Activated CD8-positive, alpha-beta T cell treated with anti-CD3 and anti-CD28 coated beads for 36 hours (primary cell): ENCODE measurements at regions not wholly inside any gene's neighbourhood (a gene's known extent, or its start where the extent isn't known, plus 50 kb on each side); places are given as distances from the start of the nearest gene placed in this dataset.

Source experiments
- ATAC-seq: fragments of 200-7000 bp; cut with Tn5 transposase; one replicate; pipeline ENCODE4 v1.10.0; 2021; ENCODE audit warnings: mild to moderate bottlenecking, moderate library complexity
- CTCF ChIA-PET: fragments of 350-600 bp; sonication (Branson Sonifier 250); formaldehyde crosslinking; loops from one replicate; lab custom pipeline; 2021; ENCODE audit warnings: antibody characterized with exemption; lab: Charles Lee
- POLR2A ChIA-PET: fragments of 350-600 bp; sonication (Branson Sonifier 250); formaldehyde crosslinking; loops from one replicate; lab custom pipeline; 2021; ENCODE audit warnings: antibody characterized with exemption; lab: Charles Lee
- DNase-seq: peaks from one replicate; pipeline ENCODE4 v3.0.0-alpha.2; 2020
- H3K27ac Mint-ChIP-seq: one replicate; pipeline ENCODE4 v1.8.0; 2021; ENCODE audit warnings: mild to moderate bottlenecking, mixed read lengths
- H3K27me3 Mint-ChIP-seq: one replicate; pipeline ENCODE4 v1.8.0; 2021; ENCODE audit warnings: mixed read lengths
- H3K36me3 Mint-ChIP-seq: one replicate; pipeline ENCODE4 v1.8.0; 2021; ENCODE audit warnings: low read depth, mixed read lengths
- H3K4me1 Mint-ChIP-seq: one replicate; pipeline ENCODE4 v1.8.0; 2021; ENCODE audit warnings: low read depth, mixed read lengths
- H3K4me3 Mint-ChIP-seq: one replicate; pipeline ENCODE4 v1.8.0; 2021; ENCODE audit warnings: mild to moderate bottlenecking, moderate library complexity, mixed read lengths
- H3K9me3 Mint-ChIP-seq: one replicate; pipeline ENCODE4 v1.8.0; 2021; ENCODE audit warnings: mixed read lengths
- CTCF ChIP-seq: fragments of 200-600 bp; IDR thresholded peaks from one replicate; pipeline ENCODE4 v1.8.0; 2022; ENCODE audit warnings: antibody characterized with exemption, mild to moderate bottlenecking
- intact Hi-C: fragments of 100-400 bp; cut with micrococcal nuclease; formaldehyde crosslinking; loops from one replicate; pipeline ENCODE4 v1.10.0; 2022

GRCh38 chr10:111373696-111374095 is 296.9 kb downstream of the ADRA2A start:
- H3K4me3 Mint-ChIP-seq, result no peak overlapping the region
- no peak for ATAC-seq
- H3K9me3 Mint-ChIP-seq, result no peaks in the 10 kb centered on the region
- DNase-seq, result no peak
- intact Hi-C loops, result no loop called here
- no peaks in the 10 kb centered on the region for H3K36me3 Mint-ChIP-seq
- ChIA-PET POLR2A (no interaction called here), CTCF (interaction anchor here (1.1 kb wide), 1 partner anchor 225 kb away, joined by 3 read pairs; no protein-coding TSS in a partner anchor)
- no peak for TF ChIP-seq CTCF
- H3K27ac Mint-ChIP-seq, result no peak overlapping the region
- H3K4me1 Mint-ChIP-seq, result no peaks in the 10 kb centered on the region
- peaks cover 7% of the 10 kb centered on the region for H3K27me3 Mint-ChIP-seq

- DNase-seq, result no peak
- Mint-ChIP-seq H3K27me3 (peaks cover 17% of the 10 kb centered on the region), H3K4me1 (no peaks in the 10 kb centered on the region), H3K4me3 (no peak overlapping the region), H3K9me3 (no peaks in the 10 kb centered on the region), H3K36me3 (no peaks in the 10 kb centered on the region), H3K27ac (no peak overlapping the region)
- ChIA-PET POLR2A (interaction anchor here (1.3 to 1.6 kb wide), 2 partner anchors 9 to 96 kb away, joined by 3 to 4 read pairs; no protein-coding TSS in a partner anchor), CTCF (no interaction called here)
- ATAC-seq, result no peak
- no peak for TF ChIP-seq CTCF
- intact Hi-C loops, result no loop called here
Observed at GRCh38 chr10:111379534-111380187, 302.8 kb downstream of the ADRA2A start.

GRCh38 chr10:111384556-111384955 is 307.7 kb downstream of the ADRA2A start:
- no peak for TF ChIP-seq CTCF
- DNase-seq, result no peak
- Mint-ChIP-seq H3K4me3 (no peak overlapping the region), H3K27me3 (peaks cover 22% of the 10 kb centered on the region), H3K4me1 (no peaks in the 10 kb centered on the region), H3K9me3 (no peaks in the 10 kb centered on the region), H3K27ac (no peak overlapping the region), H3K36me3 (no peaks in the 10 kb centered on the region)
- ChIA-PET POLR2A (no interaction called here), CTCF (no interaction called here)
- intact Hi-C loops, result no loop called here
- no peak for ATAC-seq

- ChIA-PET POLR2A (no interaction called here), CTCF (no interaction called here)
- intact Hi-C loops, result no loop called here
- Mint-ChIP-seq H3K4me1 (no peaks in the 10 kb centered on the region), H3K27me3 (peaks cover 16% of the 10 kb centered on the region), H3K36me3 (no peaks in the 10 kb centered on the region), H3K4me3 (no peak overlapping the region), H3K9me3 (no peaks in the 10 kb centered on the region), H3K27ac (no peak overlapping the region)
- ATAC-seq, result no peak
- no peak for TF ChIP-seq CTCF
- DNase-seq, result no peak
Observed at GRCh38 chr10:111390813-111391563, 314.2 kb downstream of the ADRA2A start.

- POLR2A ChIA-PET, result no interaction called here
- Mint-ChIP-seq H3K4me3 (no peak overlapping the region), H3K27ac (no peak overlapping the region), H3K9me3 (no peaks in the 10 kb centered on the region), H3K27me3 (peaks cover 10% of the 10 kb centered on the region), H3K4me1 (no peaks in the 10 kb centered on the region), H3K36me3 (no peaks in the 10 kb centered on the region)
- ATAC-seq, result no peak
- CTCF ChIA-PET, result no interaction called here
- intact Hi-C loops, result no loop called here
- TF ChIP-seq CTCF, result no peak
- DNase-seq, result no peak
Observed at GRCh38 chr10:111392159-111392558, 315.3 kb downstream of the ADRA2A start.
